ENCODE measurements at regions not wholly inside any gene's neighbourhood (a gene's known extent, or its start where the extent isn't known, plus 50 kb on each side); places are given as distances from the start of the nearest gene placed in this dataset.

- DNase-seq, result no peak
Measured at GRCh38 chr13:106118996-106119395, 416.5 kb downstream of the EFNB2 start.

- DNase-seq, result no peak
Measured at GRCh38 chr13:106118050-106118449, 417.4 kb downstream of the EFNB2 start.

GRCh38 chr13:106117640-106118039 lies 417.8 kb downstream of the EFNB2 start:
- DNase-seq, result no peak

GRCh38 chr13:106117035-106117434 lies 418.4 kb downstream of the EFNB2 start:
- no peak for DNase-seq

- DNase-seq, result no peak
Measured at GRCh38 chr13:106115081-106115480, 420.4 kb downstream of the EFNB2 start.

GRCh38 chr13:106113796-106114195 lies 421.7 kb downstream of the EFNB2 start:
- DNase-seq, result no peak

- DNase-seq, result no peak
Measured at GRCh38 chr13:106112191-106112590, 423.3 kb downstream of the EFNB2 start.

- DNase-seq, result no peak
Measured at GRCh38 chr13:106110241-106110855, 425.1 kb downstream of the EFNB2 start.

GRCh38 chr13:106109391-106109791 lies 426.1 kb downstream of the EFNB2 start:
- no peak for DNase-seq

- DNase-seq, result no peak
Measured at GRCh38 chr13:106108346-106108745, 427.1 kb downstream of the EFNB2 start.

GRCh38 chr13:106107061-106107460 lies 428.4 kb downstream of the EFNB2 start:
- DNase-seq, result no peak

GRCh38 chr13:106105153-106105552 lies 430.3 kb downstream of the EFNB2 start:
- DNase-seq, result no peak

GRCh38 chr13:106104281-106104901 lies 431.1 kb downstream of the EFNB2 start:
- no peak for DNase-seq

GRCh38 chr13:106103779-106104178 lies 431.7 kb downstream of the EFNB2 start:
- no peak for DNase-seq

GRCh38 chr13:106102786-106103185 lies 432.7 kb downstream of the EFNB2 start:
- no peak for DNase-seq

GRCh38 chr13:106101201-106101600 lies 434.3 kb downstream of the EFNB2 start:
- no peak for DNase-seq

- DNase-seq, result no peak
Measured at GRCh38 chr13:106100171-106100919, 435.1 kb downstream of the EFNB2 start.

GRCh38 chr13:106099765-106100164 lies 435.7 kb downstream of the EFNB2 start:
- DNase-seq, result no peak

- DNase-seq, result no peak
Measured at GRCh38 chr13:106098778-106099177, 436.7 kb downstream of the EFNB2 start.

GRCh38 chr13:106096661-106097092 lies 438.8 kb downstream of the EFNB2 start:
- DNase-seq, result no peak

GRCh38 chr13:106095919-106096318 lies 439.5 kb downstream of the EFNB2 start:
- no peak for DNase-seq

GRCh38 chr13:106095406-106095805 lies 440.1 kb downstream of the EFNB2 start:
- no peak for DNase-seq

- DNase-seq, result no peak
Measured at GRCh38 chr13:106090001-106090400, 445.5 kb downstream of the EFNB2 start.

Measured in KG1 (cell line).